Stimulated activated memory B cell treated with anti-CD40 and anti-IgM and Interleukin-4, amounts not matched to agents 10 μg/mL and 1 μg/mL and 100 μg/mL, for 72 hours (primary cell): ENCODE measurements at regions not wholly inside any gene's neighbourhood (a gene's known extent, or its start where the extent isn't known, plus 50 kb on each side); places are given as distances from the start of the nearest gene placed in this dataset.

Experiments
- ATAC-seq: fragments of 150-1000 bp; cut with Tn5 transposase; 2 replicates; pipeline ENCODE4 v1.10.0; 2021
- H3K27ac Mint-ChIP-seq: one replicate; pipeline ENCODE4 v1.8.0; 2022; ENCODE audit warnings: mild to moderate bottlenecking, mixed read lengths
- H3K27me3 Mint-ChIP-seq: one replicate; pipeline ENCODE4 v1.8.0; 2022; ENCODE audit warnings: mixed read lengths
- H3K36me3 Mint-ChIP-seq: one replicate; pipeline ENCODE4 v1.8.0; 2022; ENCODE audit warnings: mixed read lengths
- H3K4me1 Mint-ChIP-seq: one replicate; pipeline ENCODE4 v1.8.0; 2022; ENCODE audit warnings: mixed read lengths
- H3K4me3 Mint-ChIP-seq: one replicate; pipeline ENCODE4 v1.8.0; 2022; ENCODE audit warnings: mild to moderate bottlenecking, moderate library complexity, mixed read lengths
- H3K9me3 Mint-ChIP-seq: one replicate; pipeline ENCODE4 v1.8.0; 2022; ENCODE audit warnings: mixed read lengths

DNA sequence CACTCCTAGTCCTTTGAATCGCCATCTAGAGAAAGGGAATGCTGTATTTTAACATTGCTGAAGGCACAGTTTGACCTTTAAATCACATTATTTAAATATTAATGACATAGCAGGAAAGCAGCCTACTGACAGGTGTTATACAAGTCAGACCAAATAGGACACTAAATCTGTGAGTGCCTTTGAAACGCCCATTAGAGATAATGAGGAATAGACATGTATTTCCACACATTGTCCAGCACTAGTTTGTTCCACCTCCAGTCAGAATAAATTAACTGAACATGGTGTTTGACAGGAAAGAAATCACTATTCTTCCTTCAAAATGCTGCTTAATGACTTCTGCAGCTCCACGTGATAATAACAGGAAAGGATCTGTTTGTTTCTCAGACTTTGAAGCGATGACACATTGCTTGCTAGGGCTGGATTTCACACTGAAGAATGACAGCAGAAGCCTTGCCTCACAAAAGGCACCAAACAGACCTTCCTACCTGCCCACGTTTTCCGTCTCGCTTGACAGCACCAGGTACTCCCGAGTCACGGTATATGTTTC lies 90.5 kb upstream of the DDX18 start:
- H3K4me3 Mint-ChIP-seq, result no peak overlapping the region
- peaks cover 17% of the 10 kb centered on the region for H3K27me3 Mint-ChIP-seq
- no peaks in the 10 kb centered on the region for H3K4me1 Mint-ChIP-seq
- H3K9me3 Mint-ChIP-seq, result no peaks in the 10 kb centered on the region
- no peaks in the 10 kb centered on the region for H3K36me3 Mint-ChIP-seq
- ATAC-seq, result no peak
- no peak overlapping the region for H3K27ac Mint-ChIP-seq

GRCh38 chr2:117726747-117727146 lies 87.7 kb upstream of the DDX18 start:
- H3K9me3 Mint-ChIP-seq, result no peaks in the 10 kb centered on the region
- H3K4me3 Mint-ChIP-seq, result no peak overlapping the region
- no peak overlapping the region for H3K27ac Mint-ChIP-seq
- H3K27me3 Mint-ChIP-seq, result no peaks in the 10 kb centered on the region
- ATAC-seq, result no peak
- H3K36me3 Mint-ChIP-seq, result no peaks in the 10 kb centered on the region
- H3K4me1 Mint-ChIP-seq, result no peaks in the 10 kb centered on the region

GRCh38 chr2:117737846-117738245 lies 76.6 kb upstream of the DDX18 start:
- Mint-ChIP-seq H3K4me1 (no peaks in the 10 kb centered on the region), H3K36me3 (no peaks in the 10 kb centered on the region), H3K27me3 (peaks cover 9% of the 10 kb centered on the region), H3K27ac (no peak overlapping the region), H3K4me3 (no peak overlapping the region), H3K9me3 (peaks cover 1% of the 10 kb centered on the region)
- ATAC-seq, result no peak

DNA sequence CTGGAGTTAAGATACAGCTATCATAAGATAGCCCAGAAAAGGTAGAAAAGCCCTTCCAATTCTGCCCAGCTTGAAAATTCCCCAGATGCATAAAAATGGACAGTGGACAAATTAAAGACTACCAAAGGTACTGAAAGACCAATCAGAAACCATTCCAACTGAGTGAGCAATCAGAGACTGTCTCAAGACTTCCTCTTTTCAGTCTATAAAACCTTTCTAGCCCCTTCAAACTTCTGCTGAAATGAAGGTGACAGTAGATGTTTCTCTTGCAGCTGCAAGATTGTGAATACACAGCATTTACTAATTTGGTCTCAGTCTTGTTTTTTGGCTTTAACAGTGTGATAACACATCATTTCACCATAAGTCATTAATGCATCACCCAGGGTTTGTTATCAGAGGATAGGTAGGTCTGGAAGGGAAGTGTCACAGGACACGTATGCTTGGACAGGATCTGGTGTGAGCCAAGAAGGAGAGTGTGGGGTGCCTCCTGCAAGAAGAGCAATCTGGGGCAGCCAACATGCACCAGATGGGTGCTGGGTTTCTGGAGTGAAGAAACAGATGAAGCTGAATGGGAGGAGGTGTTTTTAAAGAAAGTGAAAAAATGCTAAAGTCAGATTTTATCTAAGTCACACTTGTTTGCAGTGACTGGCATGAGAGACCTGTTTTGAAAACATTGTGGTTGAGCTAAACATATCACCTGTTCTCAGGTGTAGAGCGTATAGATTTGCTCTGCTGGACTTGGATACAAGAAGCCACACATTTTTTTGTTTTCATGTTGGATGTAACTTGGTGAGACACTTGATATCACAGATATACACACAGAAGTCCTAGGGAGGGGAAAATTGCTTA lies 75.3 kb upstream of the DDX18 start:
- H3K4me1 Mint-ChIP-seq, result no peaks in the 10 kb centered on the region
- ATAC-seq, result no peak
- H3K4me3 Mint-ChIP-seq, result no peak overlapping the region
- H3K27me3 Mint-ChIP-seq, result peaks cover 9% of the 10 kb centered on the region
- no peaks in the 10 kb centered on the region for H3K36me3 Mint-ChIP-seq
- H3K27ac Mint-ChIP-seq, result no peak overlapping the region
- H3K9me3 Mint-ChIP-seq, result no peaks in the 10 kb centered on the region

- H3K36me3 Mint-ChIP-seq, result no peaks in the 10 kb centered on the region
- H3K9me3 Mint-ChIP-seq, result no peaks in the 10 kb centered on the region
- H3K27me3 Mint-ChIP-seq, result peaks cover 25% of the 10 kb centered on the region
- no peak overlapping the region for H3K27ac Mint-ChIP-seq
- H3K4me1 Mint-ChIP-seq, result no peaks in the 10 kb centered on the region
- no peak overlapping the region for H3K4me3 Mint-ChIP-seq
- ATAC-seq, result no peak
Observed at GRCh38 chr2:117745537-117745936, 69.0 kb upstream of the DDX18 start.

- H3K4me1 Mint-ChIP-seq, result no peaks in the 10 kb centered on the region
- no peak overlapping the region for H3K27ac Mint-ChIP-seq
- peaks cover 6% of the 10 kb centered on the region for H3K9me3 Mint-ChIP-seq
- H3K27me3 Mint-ChIP-seq, result no peaks in the 10 kb centered on the region
- ATAC-seq, result no peak
- H3K4me3 Mint-ChIP-seq, result no peak overlapping the region
- no peaks in the 10 kb centered on the region for H3K36me3 Mint-ChIP-seq
Observed at GRCh38 chr2:117755768-117756167, 58.7 kb upstream of the DDX18 start.

GRCh38 chr2:117760916-117761315 lies 53.6 kb upstream of the DDX18 start:
- no peak for ATAC-seq
- Mint-ChIP-seq H3K9me3 (no peaks in the 10 kb centered on the region), H3K27me3 (no peaks in the 10 kb centered on the region), H3K36me3 (no peaks in the 10 kb centered on the region), H3K4me3 (no peak overlapping the region), H3K4me1 (no peaks in the 10 kb centered on the region), H3K27ac (no peak overlapping the region)

DNA sequence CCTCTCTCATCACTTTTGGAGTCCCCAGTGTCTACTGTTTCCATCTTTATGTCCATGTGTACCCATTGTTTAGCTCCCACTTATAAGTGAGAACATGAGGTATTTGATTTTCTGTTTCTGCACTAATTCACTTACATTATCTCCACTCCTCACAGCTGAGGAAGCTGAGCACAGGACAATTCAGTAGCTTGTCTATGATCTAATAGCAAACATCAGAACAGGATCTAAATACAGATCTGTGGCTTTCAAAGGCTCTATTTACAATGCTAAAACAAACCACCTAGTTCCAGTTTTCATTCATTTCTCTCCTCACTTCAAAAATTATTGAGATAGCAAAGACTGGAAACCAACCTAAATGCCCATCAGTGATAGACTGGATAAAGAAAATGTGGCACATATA lies 52.0 kb upstream of the DDX18 start:
- no peak for ATAC-seq
- no peaks in the 10 kb centered on the region for H3K27me3 Mint-ChIP-seq
- no peaks in the 10 kb centered on the region for H3K36me3 Mint-ChIP-seq
- no peak overlapping the region for H3K27ac Mint-ChIP-seq
- H3K9me3 Mint-ChIP-seq, result peaks cover 2% of the 10 kb centered on the region
- H3K4me3 Mint-ChIP-seq, result no peak overlapping the region
- no peaks in the 10 kb centered on the region for H3K4me1 Mint-ChIP-seq

GRCh38 chr2:117763804-117764203 lies 50.7 kb upstream of the DDX18 start:
- no peak overlapping the region for H3K27ac Mint-ChIP-seq
- no peaks in the 10 kb centered on the region for H3K4me1 Mint-ChIP-seq
- no peak overlapping the region for H3K4me3 Mint-ChIP-seq
- no peak for ATAC-seq
- H3K27me3 Mint-ChIP-seq, result peaks cover under 1% of the 10 kb centered on the region
- H3K9me3 Mint-ChIP-seq, result peaks cover 2% of the 10 kb centered on the region
- H3K36me3 Mint-ChIP-seq, result no peaks in the 10 kb centered on the region
